Activated CD4-positive, alpha-beta T cell treated with anti-CD3 and anti-CD28 coated beads, Interleukin-2, amount 50 U/mL, for 16 hours (primary cell): ENCODE measurements at regions not wholly inside any gene's neighbourhood (a gene's known extent, or its start where the extent isn't known, plus 50 kb on each side); places are given as distances from the start of the nearest gene placed in this dataset.

Experiments
- DNase-seq: peaks from one replicate; pipeline ENCODE4 v3.0.0-alpha.2; 2020

- DNase-seq, result no peak
Measured at GRCh38 chr1:79852004-79852403, 845.5 kb upstream of the ADGRL4 start.

- no peak for DNase-seq
Measured at GRCh38 chr1:79849388-79849787, 842.9 kb upstream of the ADGRL4 start.

GRCh38 chr1:79848316-79848715, 841.8 kb upstream of the ADGRL4 start:
- no peak for DNase-seq

GRCh38 chr1:79847700-79848099, 841.2 kb upstream of the ADGRL4 start:
- no peak for DNase-seq

GRCh38 chr1:79845936-79846335, 839.4 kb upstream of the ADGRL4 start:
- DNase-seq, result no peak

GRCh38 chr1:79842811-79843210, 836.3 kb upstream of the ADGRL4 start:
- no peak for DNase-seq

- no peak for DNase-seq
Measured at GRCh38 chr1:79839882-79840281, 833.4 kb upstream of the ADGRL4 start.

GRCh38 chr1:79827446-79827845, 820.9 kb upstream of the ADGRL4 start:
- DNase-seq, result no peak

- no peak for DNase-seq
Measured at GRCh38 chr1:79825551-79825950, 819.0 kb upstream of the ADGRL4 start.

- no peak for DNase-seq
Measured at GRCh38 chr1:79822053-79822452, 815.5 kb upstream of the ADGRL4 start.

- no peak for DNase-seq
Measured at GRCh38 chr1:79819140-79819539, 812.6 kb upstream of the ADGRL4 start.

GRCh38 chr1:79817031-79817560, 810.6 kb upstream of the ADGRL4 start:
- DNase-seq, result no peak

GRCh38 chr1:79815115-79815514, 808.6 kb upstream of the ADGRL4 start:
- no peak for DNase-seq

GRCh38 chr1:79811173-79811572, 804.6 kb upstream of the ADGRL4 start:
- DNase-seq, result no peak

GRCh38 chr1:79808816-79809475, 802.4 kb upstream of the ADGRL4 start:
- no peak for DNase-seq

GRCh38 chr1:79807816-79808215, 801.3 kb upstream of the ADGRL4 start:
- no peak for DNase-seq

- DNase-seq, result no peak
Measured at GRCh38 chr1:79797487-79797886, 791.0 kb upstream of the ADGRL4 start.

GRCh38 chr1:79796434-79796833, 789.9 kb upstream of the ADGRL4 start:
- DNase-seq, result no peak

- DNase-seq, result no peak
Measured at GRCh38 chr1:79792219-79792930, 785.8 kb upstream of the ADGRL4 start.

GRCh38 chr1:79791488-79792218, 785.1 kb upstream of the ADGRL4 start:
- no peak for DNase-seq

- no peak for DNase-seq
Measured at GRCh38 chr1:79790950-79791349, 784.4 kb upstream of the ADGRL4 start.

GRCh38 chr1:79787631-79788030, 781.1 kb upstream of the ADGRL4 start:
- DNase-seq, result no peak

- DNase-seq, result no peak
Measured at GRCh38 chr1:79785964-79786363, 779.4 kb upstream of the ADGRL4 start.

GRCh38 chr1:79785561-79785960, 779.0 kb upstream of the ADGRL4 start:
- DNase-seq, result no peak
